ENCODE measurements at regions not wholly inside any gene's neighbourhood (a gene's known extent, or its start where the extent isn't known, plus 50 kb on each side); places are given as distances from the start of the nearest gene placed in this dataset.

GRCh38 chr10:4117604-4118003, 332.6 kb upstream of the KLF6 start:
- H3K27me3 ChIP-seq (ENCODE audit: control insufficient read depth, insufficient read depth, low read length) = no peaks in the 10 kb centered on the region
- H3K9me3 ChIP-seq (ENCODE audit: control insufficient read depth, insufficient read depth, low read length) = no peaks in the 10 kb centered on the region
- no peak overlapping the region for H3K4me3 ChIP-seq (ENCODE audit: low read depth, low read length)
- DNase-seq (ENCODE audit: low read depth in 4 of 6, low spot score in 6 of 6) = no peak
- H3K36me3 ChIP-seq (ENCODE audit: control insufficient read depth, insufficient read depth, low read length) = no peaks in the 10 kb centered on the region
- H3K4me1 ChIP-seq (ENCODE audit: control insufficient read depth, insufficient read depth, low read length) = peaks cover 3% of the 10 kb centered on the region
- WGBS (ENCODE audit: insufficient coverage) = no CpG with 5 or more reads among the region's 1 CpG
- no peak overlapping the region for H3K27ac ChIP-seq (ENCODE audit: low read depth, low read length)

DNA sequence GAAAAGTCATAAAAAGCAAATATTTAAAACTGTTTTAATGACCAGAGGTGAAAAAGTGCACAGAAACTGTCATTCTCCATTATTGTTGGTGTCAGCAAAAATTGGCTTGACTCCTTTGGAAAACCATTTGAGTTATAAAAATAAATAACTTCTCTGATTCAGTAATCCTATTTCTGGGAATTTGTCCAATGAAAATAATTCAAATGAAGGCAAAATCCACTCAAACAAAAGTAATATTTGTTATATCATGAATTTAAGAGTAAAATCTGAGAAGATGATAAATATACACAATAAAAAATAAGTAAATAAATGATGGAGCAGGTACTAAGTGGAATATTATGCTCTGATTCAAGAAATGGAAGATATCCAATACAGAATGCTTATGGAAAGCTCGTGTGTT, 326.6 kb upstream of the KLF6 start:
- WGBS (ENCODE audit: insufficient coverage) = no CpG with 5 or more reads among the region's 1 CpG

DNA sequence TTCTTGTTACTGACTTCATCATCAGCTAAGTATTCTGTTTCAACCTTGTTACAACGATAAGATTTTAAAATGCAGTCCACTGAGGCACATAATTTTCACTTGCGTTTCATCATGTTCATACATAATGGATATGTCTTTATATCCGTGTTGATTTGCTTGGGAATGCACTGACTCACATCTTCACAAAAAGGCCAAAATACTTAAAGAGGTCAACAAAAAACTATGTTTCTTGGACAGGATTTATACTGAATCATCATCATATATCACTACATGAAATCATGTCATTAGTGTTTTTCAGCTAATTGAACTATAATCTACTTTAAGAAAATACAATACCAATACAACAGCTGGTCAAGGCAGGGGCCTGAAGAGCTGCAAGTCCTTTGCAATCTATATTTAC, 324.5 kb upstream of the KLF6 start:
- Histone ChIP-seq H3K36me3 (ENCODE audit: control insufficient read depth, insufficient read depth, low read length) (no peaks in the 10 kb centered on the region), H3K4me1 (ENCODE audit: control insufficient read depth, insufficient read depth, low read length) (no peaks in the 10 kb centered on the region), H3K27ac (ENCODE audit: low read depth, low read length) (no peak overlapping the region), H3K9me3 (ENCODE audit: control insufficient read depth, insufficient read depth, low read length) (no peaks in the 10 kb centered on the region), H3K27me3 (ENCODE audit: control insufficient read depth, insufficient read depth, low read length) (no peaks in the 10 kb centered on the region), H3K4me3 (ENCODE audit: low read depth, low read length) (no peak overlapping the region)
- WGBS (ENCODE audit: insufficient coverage) = no CpG with 5 or more reads among the region's 3 CpGs
- DNase-seq (ENCODE audit: low read depth in 4 of 6, low spot score in 6 of 6) = no peak

More for the DNA sequence above, 326.6 kb upstream of the KLF6 start:
- Histone ChIP-seq H3K27ac (ENCODE audit: low read depth, low read length) (no peak overlapping the region), H3K27me3 (ENCODE audit: control insufficient read depth, insufficient read depth, low read length) (no peaks in the 10 kb centered on the region), H3K36me3 (ENCODE audit: control insufficient read depth, insufficient read depth, low read length) (no peaks in the 10 kb centered on the region), H3K9me3 (ENCODE audit: control insufficient read depth, insufficient read depth, low read length) (no peaks in the 10 kb centered on the region), H3K4me3 (ENCODE audit: low read depth, low read length) (no peak overlapping the region), H3K4me1 (ENCODE audit: control insufficient read depth, insufficient read depth, low read length) (no peaks in the 10 kb centered on the region)
- DNase-seq (ENCODE audit: low read depth in 4 of 6, low spot score in 6 of 6) = no peak

DNA sequence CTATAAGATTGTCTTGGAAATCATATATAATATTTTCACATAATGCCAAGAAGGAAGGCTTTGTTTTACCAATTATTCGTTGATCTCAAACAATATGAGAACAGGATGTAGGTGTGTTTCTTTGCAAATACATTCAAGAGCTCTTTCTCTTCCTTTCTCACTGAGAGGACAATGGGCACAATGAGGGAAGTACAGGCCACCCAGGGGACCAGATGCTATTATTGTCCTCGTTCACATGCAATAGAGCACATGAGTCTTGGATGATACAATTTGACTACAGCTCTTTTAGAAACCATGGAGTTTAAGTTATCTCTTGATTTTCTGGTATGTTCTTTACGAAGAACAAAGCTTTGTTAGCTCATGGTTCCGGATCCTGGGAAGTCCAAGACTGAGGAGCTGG, 323.7 kb upstream of the KLF6 start:
- no peaks in the 10 kb centered on the region for H3K36me3 ChIP-seq (ENCODE audit: control insufficient read depth, insufficient read depth, low read length)
- no peaks in the 10 kb centered on the region for H3K9me3 ChIP-seq (ENCODE audit: control insufficient read depth, insufficient read depth, low read length)
- 100% methylated on average over 2 of the region's 4 CpGs for WGBS (ENCODE audit: insufficient coverage)
- H3K27me3 ChIP-seq (ENCODE audit: control insufficient read depth, insufficient read depth, low read length) = no peaks in the 10 kb centered on the region
- no peak overlapping the region for H3K4me3 ChIP-seq (ENCODE audit: low read depth, low read length)
- no peak for DNase-seq (ENCODE audit: low read depth in 4 of 6, low spot score in 6 of 6)
- no peaks in the 10 kb centered on the region for H3K4me1 ChIP-seq (ENCODE audit: control insufficient read depth, insufficient read depth, low read length)
- H3K27ac ChIP-seq (ENCODE audit: low read depth, low read length) = no peak overlapping the region

DNA sequence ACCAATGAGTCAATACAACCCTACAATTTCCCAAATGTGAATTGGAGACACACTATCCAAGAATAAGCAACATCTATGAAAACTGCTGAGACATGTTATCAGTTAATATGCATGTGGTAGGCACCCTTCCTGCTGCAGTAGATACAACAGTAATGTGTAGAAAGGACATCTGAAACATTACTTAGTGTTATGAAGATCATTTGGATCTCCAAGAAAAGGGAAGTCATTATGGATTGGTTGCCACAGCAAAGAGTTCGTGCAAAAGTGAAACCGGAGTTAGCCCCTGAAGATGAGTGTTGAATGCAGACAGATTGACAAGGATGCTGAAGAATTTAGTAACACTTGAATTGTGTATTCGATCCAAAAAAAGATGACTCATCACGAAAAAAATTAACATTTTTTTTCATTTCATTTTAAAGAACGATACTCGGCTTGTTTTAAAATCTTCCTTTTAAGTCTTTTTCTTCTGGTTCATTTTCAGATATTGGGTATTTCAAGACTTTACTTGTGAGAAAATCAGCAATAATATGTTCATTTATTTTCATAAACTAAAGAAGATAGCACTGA, 322.4 kb upstream of the KLF6 start:
- DNase-seq (ENCODE audit: low read depth in 4 of 6, low spot score in 6 of 6) = no peak
- Histone ChIP-seq H3K9me3 (ENCODE audit: control insufficient read depth, insufficient read depth, low read length) (no peaks in the 10 kb centered on the region), H3K27ac (ENCODE audit: low read depth, low read length) (no peak overlapping the region), H3K27me3 (ENCODE audit: control insufficient read depth, insufficient read depth, low read length) (no peaks in the 10 kb centered on the region), H3K36me3 (ENCODE audit: control insufficient read depth, insufficient read depth, low read length) (no peaks in the 10 kb centered on the region), H3K4me3 (ENCODE audit: low read depth, low read length) (no peak overlapping the region), H3K4me1 (ENCODE audit: control insufficient read depth, insufficient read depth, low read length) (no peaks in the 10 kb centered on the region)
- 91% methylated on average over 2 of the region's 6 CpGs for WGBS (ENCODE audit: insufficient coverage)

DNA sequence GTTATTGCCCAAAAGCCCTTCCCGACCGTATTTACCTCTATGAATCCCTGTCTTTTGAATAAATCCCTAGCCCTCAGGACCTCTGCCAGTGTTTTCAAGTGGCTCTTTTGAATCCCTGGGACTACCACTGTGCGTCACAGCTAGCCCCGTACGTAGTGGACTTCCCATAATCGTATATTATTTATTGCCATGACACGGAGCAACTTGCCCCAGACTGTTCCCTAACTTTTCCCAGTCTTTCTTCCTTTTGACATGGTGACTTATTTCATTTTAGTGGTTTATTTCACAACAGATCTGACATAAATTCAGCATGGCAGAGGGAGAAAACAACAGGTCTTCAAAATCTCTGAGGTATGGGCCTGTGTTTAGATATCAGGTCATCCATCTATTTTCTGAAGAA, 318.6 kb upstream of the KLF6 start:
- 57% methylated on average over 6 of the region's 7 CpGs for WGBS (ENCODE audit: insufficient coverage)
- Histone ChIP-seq H3K27me3 (ENCODE audit: control insufficient read depth, insufficient read depth, low read length) (no peaks in the 10 kb centered on the region), H3K9me3 (ENCODE audit: control insufficient read depth, insufficient read depth, low read length) (no peaks in the 10 kb centered on the region), H3K4me3 (ENCODE audit: low read depth, low read length) (no peak overlapping the region), H3K36me3 (ENCODE audit: control insufficient read depth, insufficient read depth, low read length) (no peaks in the 10 kb centered on the region), H3K27ac (ENCODE audit: low read depth, low read length) (no peak overlapping the region), H3K4me1 (ENCODE audit: control insufficient read depth, insufficient read depth, low read length) (no peaks in the 10 kb centered on the region)
- no peak for DNase-seq (ENCODE audit: low read depth in 4 of 6, low spot score in 6 of 6)

GRCh38 chr10:4102802-4103344, 317.9 kb upstream of the KLF6 start:
- Histone ChIP-seq H3K27ac (ENCODE audit: low read depth, low read length) (no peak overlapping the region), H3K4me3 (ENCODE audit: low read depth, low read length) (no peak overlapping the region), H3K9me3 (ENCODE audit: control insufficient read depth, insufficient read depth, low read length) (no peaks in the 10 kb centered on the region), H3K36me3 (ENCODE audit: control insufficient read depth, insufficient read depth, low read length) (no peaks in the 10 kb centered on the region), H3K27me3 (ENCODE audit: control insufficient read depth, insufficient read depth, low read length) (no peaks in the 10 kb centered on the region), H3K4me1 (ENCODE audit: control insufficient read depth, insufficient read depth, low read length) (no peaks in the 10 kb centered on the region)
- DNase-seq (ENCODE audit: low read depth in 4 of 6, low spot score in 6 of 6) = no peak
- WGBS (ENCODE audit: insufficient coverage) = no CpG with 5 or more reads among the region's 2 CpGs

- Histone ChIP-seq H3K4me1 (ENCODE audit: control insufficient read depth, insufficient read depth, low read length) (no peaks in the 10 kb centered on the region), H3K27me3 (ENCODE audit: control insufficient read depth, insufficient read depth, low read length) (no peaks in the 10 kb centered on the region), H3K36me3 (ENCODE audit: control insufficient read depth, insufficient read depth, low read length) (no peaks in the 10 kb centered on the region), H3K27ac (ENCODE audit: low read depth, low read length) (no peak overlapping the region), H3K9me3 (ENCODE audit: control insufficient read depth, insufficient read depth, low read length) (no peaks in the 10 kb centered on the region), H3K4me3 (ENCODE audit: low read depth, low read length) (no peak overlapping the region)
- 85% methylated on average over 3 of the region's 8 CpGs for WGBS (ENCODE audit: insufficient coverage)
- DNase-seq (ENCODE audit: low read depth in 4 of 6, low spot score in 6 of 6) = no peak
Measured at GRCh38 chr10:4101918-4102654, 317.1 kb upstream of the KLF6 start.

DNA sequence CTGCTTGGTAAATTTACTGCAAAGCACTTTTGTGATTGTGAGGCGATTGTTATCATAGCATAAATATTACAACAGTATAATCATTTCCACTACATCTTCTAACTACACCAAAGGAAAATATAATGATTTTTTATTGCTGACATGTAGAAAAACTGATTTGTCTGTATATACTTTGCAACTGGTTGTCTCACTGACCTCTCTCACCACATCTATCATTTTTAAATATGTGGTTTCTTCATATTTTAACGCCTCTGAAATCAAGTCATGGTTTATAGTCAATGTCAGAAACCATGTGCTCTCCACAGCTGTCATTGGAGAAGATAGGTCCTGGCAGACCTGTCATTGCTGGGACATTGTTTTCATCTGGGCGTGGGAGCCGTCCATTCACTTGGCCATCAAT, 315.4 kb upstream of the KLF6 start:
- H3K27ac ChIP-seq (ENCODE audit: low read depth, low read length) = no peak overlapping the region
- H3K27me3 ChIP-seq (ENCODE audit: control insufficient read depth, insufficient read depth, low read length) = no peaks in the 10 kb centered on the region
- no peak for DNase-seq (ENCODE audit: low read depth in 4 of 6, low spot score in 6 of 6)
- no peaks in the 10 kb centered on the region for H3K4me1 ChIP-seq (ENCODE audit: control insufficient read depth, insufficient read depth, low read length)
- no peaks in the 10 kb centered on the region for H3K9me3 ChIP-seq (ENCODE audit: control insufficient read depth, insufficient read depth, low read length)
- H3K4me3 ChIP-seq (ENCODE audit: low read depth, low read length) = no peak overlapping the region
- 100% methylated on average over 1 of the region's 4 CpGs for WGBS (ENCODE audit: insufficient coverage)
- H3K36me3 ChIP-seq (ENCODE audit: control insufficient read depth, insufficient read depth, low read length) = no peaks in the 10 kb centered on the region

GRCh38 chr10:4099202-4099601, 314.2 kb upstream of the KLF6 start:
- H3K9me3 ChIP-seq (ENCODE audit: control insufficient read depth, insufficient read depth, low read length) = no peaks in the 10 kb centered on the region

More at GRCh38 chr10:4099202-4099601, 314.2 kb upstream of the KLF6 start:
- H3K4me1 ChIP-seq (ENCODE audit: control insufficient read depth, insufficient read depth, low read length) = no peaks in the 10 kb centered on the region
- H3K4me3 ChIP-seq (ENCODE audit: low read depth, low read length) = no peak overlapping the region
- no peak overlapping the region for H3K27ac ChIP-seq (ENCODE audit: low read depth, low read length)
- no peaks in the 10 kb centered on the region for H3K27me3 ChIP-seq (ENCODE audit: control insufficient read depth, insufficient read depth, low read length)
- H3K36me3 ChIP-seq (ENCODE audit: control insufficient read depth, insufficient read depth, low read length) = no peaks in the 10 kb centered on the region
- DNase-seq (ENCODE audit: low read depth in 4 of 6, low spot score in 6 of 6) = no peak
